Spleen (tissue), 11 donors: ENCODE measurements at regions not wholly inside any gene's neighbourhood (a gene's known extent, or its start where the extent isn't known, plus 50 kb on each side); places are given as distances from the start of the nearest gene placed in this dataset.
"Not testable (repeated sequence)": the region's sequence is repeated elsewhere in the genome, so short reads cannot be mapped to it uniquely, and the experiment has no call there.

Source experiments
- DNase-seq: peaks from one replicate; pipeline ENCODE4 v3.0.0-alpha.2; 2020
- H3K27ac ChIP-seq, 8 donors: fragments of 200-600 bp; sonication (generic) in 7 of 8; 1 replicate in 4 of 8; 2 replicates in 4 of 8; pipeline versions ENCODE4 v1.5.0 to v1.8.0; 2016 to 2021; ENCODE audit warnings: inconsistent platforms in 4 of 8, mild to moderate bottlenecking in 4 of 8, moderate library complexity in 1 of 8
- H3K27me3 ChIP-seq, 7 donors: fragments of 200-600 bp; sonication (generic) in 6 of 7; replicated peaks in 1 of 7; 1 replicate in 4 of 7; 2 replicates in 3 of 7; pipeline versions ENCODE4 v1.5.0 to v1.8.0; 2016 to 2021; ENCODE audit warnings: inconsistent platforms in 3 of 7, mild to moderate bottlenecking in 1 of 7
- H3K36me3 ChIP-seq, 6 donors: fragments of 200-600 bp; sonication (generic) in 5 of 6; 1 replicate in 4 of 6; 2 replicates in 2 of 6; pipeline versions ENCODE4 v1.5.0 to v1.8.0; 2016 to 2021; ENCODE audit warnings: inconsistent platforms in 2 of 6
- H3K4me1 ChIP-seq, 6 donors: fragments of 200-600 bp; sonication (generic) in 5 of 6; 1 replicate in 3 of 6; 2 replicates in 3 of 6; pipeline versions ENCODE4 v1.5.0 to v1.8.0; 2016 to 2021; ENCODE audit warnings: inconsistent platforms in 3 of 6
- H3K4me3 ChIP-seq, 8 donors: fragments of 200-600 bp; sonication (generic) in 7 of 8; 1 replicate in 4 of 8; 2 replicates in 4 of 8; pipeline versions ENCODE4 v1.5.0 to v1.8.0; 2016 to 2021; ENCODE audit warnings: inconsistent platforms in 4 of 8, mild to moderate bottlenecking in 4 of 8, moderate library complexity in 2 of 8
- H3K9me3 ChIP-seq, 8 donors: fragments of 200-600 bp; sonication (generic) in 7 of 8; 1 replicate in 4 of 8; 2 replicates in 4 of 8; pipeline versions ENCODE4 v1.5.0 to v1.8.0; 2016 to 2021; ENCODE audit warnings: inconsistent platforms in 4 of 8
- POLR2A ChIP-seq, 3 donors: fragments of 450-650 bp; IDR thresholded peaks; one replicate each; pipeline ENCODE4 v1.5.1; 2017; ENCODE audit warnings: antibody characterized with exemption in 3 of 3, mild to moderate bottlenecking in 1 of 3
- POLR2AphosphoS5 ChIP-seq, 3 donors: sonication (generic); formaldehyde crosslinking; IDR thresholded peaks; one replicate each; pipeline ENCODE4 v1.5.1; 2017; ENCODE audit warnings: antibody characterized with exemption in 3 of 3
- WGBS, 5 donors: extraction: QIAGEN DNeasy Blood & Tissue Kit in 3 of 5; methylation state at CpG; one replicate each; pipeline versions ENCODE4 v1.1.5 to v1.1.7; 2013 to 2018; 5-methylcytosine and 5-hydroxymethylcytosine counted together
- intact Hi-C: fragments of 100-400 bp; cut with DNase I; formaldehyde crosslinking; loops from one replicate; pipeline ENCODE4 v1.15.0; 2023; ENCODE audit warnings: low total_unique reads
- TF ChIP-seq, protein P1 (sequence below), 11 experiments: fragments of 200-600 bp in 7 of 11; fragments of 450-650 bp in 4 of 11; sonication (generic) in 4 of 11; IDR thresholded peaks in 8 of 11; conservative IDR thresholded peaks in 3 of 11; 1 replicate in 7 of 11; 2 replicates in 4 of 11; pipeline versions ENCODE4 v1.4.0 to v1.8.0; 2016 to 2021; ENCODE audit warnings: antibody characterized with exemption in 11 of 11, inconsistent platforms in 4 of 11, mild to moderate bottlenecking in 1 of 11
- donor health status: healthy with polysubstance abuse.
- donor health status: DM: no; HTN: no; CAD: no; lungs with moderate emphysema.
- donor health status: DM: no; HTN: no; CAD: no.
- donor health status: Bipolar disorder and iron deficiency.
- donor health status: healthy.
- donor health status: DM: no; HTN: no; CAD: no.
- donor health status: DM: yes; HTN: yes; CAD: no.

DNA sequence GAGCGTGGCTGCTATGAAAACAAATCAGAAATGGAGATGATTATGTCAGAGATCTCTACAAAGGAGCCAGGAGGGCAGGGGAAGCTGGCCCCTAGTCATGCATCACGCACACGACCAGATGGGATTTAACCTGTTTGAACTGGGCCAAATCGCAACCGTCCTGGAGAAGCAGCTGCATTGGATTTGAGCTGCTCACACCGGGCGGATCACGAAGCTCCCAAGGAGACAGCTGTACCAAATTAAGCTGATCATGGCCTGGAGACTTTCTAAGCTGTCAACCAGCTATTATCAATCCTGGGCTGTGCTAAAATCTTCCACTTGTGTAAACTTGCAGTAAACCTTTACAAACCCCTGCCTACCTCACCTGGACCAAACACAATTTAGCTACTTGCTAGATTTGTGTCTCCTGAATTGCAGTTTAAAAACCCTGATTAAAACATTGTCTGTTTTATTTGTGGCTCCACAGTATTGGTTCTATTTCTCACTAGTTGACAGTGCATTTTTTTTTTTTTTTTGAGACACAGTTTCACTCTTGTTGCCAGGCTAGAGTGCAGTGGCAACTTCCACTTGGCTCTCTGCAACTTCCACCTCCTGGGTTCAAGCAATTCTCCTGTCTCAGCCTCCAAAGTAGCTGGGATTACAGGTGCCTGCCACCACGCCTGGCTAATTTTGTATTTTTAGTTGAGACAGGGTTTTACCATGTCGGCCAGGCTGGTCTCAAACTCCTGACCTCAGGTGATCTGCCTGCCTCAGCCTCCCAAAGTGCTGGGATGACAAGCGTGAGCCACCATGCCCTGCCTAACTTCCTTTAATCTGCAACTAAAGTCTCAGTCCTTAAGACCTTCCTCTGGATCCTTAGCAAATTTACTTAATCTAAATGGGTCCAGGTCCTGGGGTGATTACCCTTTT is 98.3 kb upstream of the GRIN2A start:
- no peak overlapping the region for H3K4me3 ChIP-seq
- no peak for DNase-seq
- peaks cover 0 to 6% (median 5%) of the 10 kb centered on the region in 6 donors for H3K4me1 ChIP-seq

DNA sequence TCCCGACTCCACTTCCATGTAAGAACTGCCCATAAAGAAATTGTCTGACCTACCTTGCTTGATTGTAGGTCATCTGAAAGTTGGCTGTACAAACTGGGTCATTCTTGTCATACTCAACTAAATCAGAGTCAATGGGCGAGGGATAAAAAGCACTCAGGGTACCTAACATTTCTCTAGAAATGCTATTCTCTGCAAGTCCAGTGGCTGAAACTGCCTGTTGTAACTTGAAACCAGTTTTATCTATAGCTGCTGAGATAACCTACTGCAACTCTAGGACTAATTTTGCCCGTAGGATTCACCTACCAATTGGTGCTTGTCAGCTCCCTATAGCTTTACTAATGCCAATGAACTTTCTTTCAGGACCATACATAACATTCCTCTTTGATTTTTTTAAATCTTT is 100.1 kb upstream of the GRIN2A start:
- no peak overlapping the region for H3K27ac ChIP-seq
- H3K36me3 ChIP-seq, result no peaks in the 10 kb centered on the region
- no peaks in the 10 kb centered on the region for H3K4me1 ChIP-seq
- H3K4me3 ChIP-seq, result no peak overlapping the region
- no peak for DNase-seq
- 71 to 82% (median 78%) methylated on average over 3 of the region's 3 CpGs for WGBS, 5 donors
- intact Hi-C loops, result no loop called here
- TF ChIP-seq POLR2A (IDR thresholded peaks at IDR 0.05) (no peak), POLR2AphosphoS5 (IDR thresholded peaks at IDR 0.05) (no peak)
- TF ChIP-seq, protein P1, sequence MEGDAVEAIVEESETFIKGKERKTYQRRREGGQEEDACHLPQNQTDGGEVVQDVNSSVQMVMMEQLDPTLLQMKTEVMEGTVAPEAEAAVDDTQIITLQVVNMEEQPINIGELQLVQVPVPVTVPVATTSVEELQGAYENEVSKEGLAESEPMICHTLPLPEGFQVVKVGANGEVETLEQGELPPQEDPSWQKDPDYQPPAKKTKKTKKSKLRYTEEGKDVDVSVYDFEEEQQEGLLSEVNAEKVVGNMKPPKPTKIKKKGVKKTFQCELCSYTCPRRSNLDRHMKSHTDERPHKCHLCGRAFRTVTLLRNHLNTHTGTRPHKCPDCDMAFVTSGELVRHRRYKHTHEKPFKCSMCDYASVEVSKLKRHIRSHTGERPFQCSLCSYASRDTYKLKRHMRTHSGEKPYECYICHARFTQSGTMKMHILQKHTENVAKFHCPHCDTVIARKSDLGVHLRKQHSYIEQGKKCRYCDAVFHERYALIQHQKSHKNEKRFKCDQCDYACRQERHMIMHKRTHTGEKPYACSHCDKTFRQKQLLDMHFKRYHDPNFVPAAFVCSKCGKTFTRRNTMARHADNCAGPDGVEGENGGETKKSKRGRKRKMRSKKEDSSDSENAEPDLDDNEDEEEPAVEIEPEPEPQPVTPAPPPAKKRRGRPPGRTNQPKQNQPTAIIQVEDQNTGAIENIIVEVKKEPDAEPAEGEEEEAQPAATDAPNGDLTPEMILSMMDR (IDR thresholded peaks at IDR 0.05 in 8 of 11, conservative IDR thresholded peaks at IDR 0.05 in 3 of 11), result no peak
- peaks cover 0 to 12% (median 6%) of the 10 kb centered on the region in 8 donors for H3K9me3 ChIP-seq
- no peaks in the 10 kb centered on the region for H3K27me3 ChIP-seq

More for the DNA sequence above, 98.3 kb upstream of the GRIN2A start:
- H3K27me3 ChIP-seq, result no peaks in the 10 kb centered on the region
- TF ChIP-seq, protein P1 (IDR thresholded peaks at IDR 0.05 in 8 of 11, conservative IDR thresholded peaks at IDR 0.05 in 3 of 11), result no peak
- no peak for TF ChIP-seq POLR2AphosphoS5 (IDR thresholded peaks at IDR 0.05)
- no peak for TF ChIP-seq POLR2A (IDR thresholded peaks at IDR 0.05)
- WGBS, 5 donors, result 56 to 74% (median 65%) methylated on average over 11 of the region's 11 CpGs
- peaks cover 0 to 14% (median 7%) of the 10 kb centered on the region in 8 donors for H3K9me3 ChIP-seq
- no peaks in the 10 kb centered on the region for H3K36me3 ChIP-seq
- intact Hi-C loops, result no loop called here
- no peak overlapping the region for H3K27ac ChIP-seq

DNA sequence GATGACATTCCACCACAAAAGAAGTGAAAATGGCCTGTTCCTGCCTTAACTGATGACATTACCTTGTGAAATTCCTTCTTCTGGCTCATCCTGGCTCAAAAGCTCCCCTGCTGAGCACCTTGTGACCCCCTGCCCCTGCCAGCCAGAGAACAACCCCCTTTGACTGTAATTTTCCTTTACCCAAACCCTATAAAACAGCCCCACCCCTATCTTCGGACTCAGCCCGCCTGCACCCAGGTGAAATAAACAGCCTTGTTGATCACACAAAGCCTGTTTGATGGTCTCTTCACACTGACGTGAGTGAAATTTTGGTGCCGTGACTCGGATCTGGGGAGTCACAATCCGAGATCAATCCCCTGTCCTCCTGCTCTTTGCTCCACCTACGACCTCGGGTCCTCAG is 101.0 kb upstream of the GRIN2A start:
- DNase-seq, H3K4me3 ChIP-seq, H3K27ac ChIP-seq, H3K4me1 ChIP-seq, H3K27me3 ChIP-seq, H3K36me3 ChIP-seq, H3K9me3 ChIP-seq, intact Hi-C loops: not testable (repeated sequence)
- 75 to 81% (median 77%) methylated on average over 8 of the region's 8 CpGs for WGBS, 5 donors

DNA sequence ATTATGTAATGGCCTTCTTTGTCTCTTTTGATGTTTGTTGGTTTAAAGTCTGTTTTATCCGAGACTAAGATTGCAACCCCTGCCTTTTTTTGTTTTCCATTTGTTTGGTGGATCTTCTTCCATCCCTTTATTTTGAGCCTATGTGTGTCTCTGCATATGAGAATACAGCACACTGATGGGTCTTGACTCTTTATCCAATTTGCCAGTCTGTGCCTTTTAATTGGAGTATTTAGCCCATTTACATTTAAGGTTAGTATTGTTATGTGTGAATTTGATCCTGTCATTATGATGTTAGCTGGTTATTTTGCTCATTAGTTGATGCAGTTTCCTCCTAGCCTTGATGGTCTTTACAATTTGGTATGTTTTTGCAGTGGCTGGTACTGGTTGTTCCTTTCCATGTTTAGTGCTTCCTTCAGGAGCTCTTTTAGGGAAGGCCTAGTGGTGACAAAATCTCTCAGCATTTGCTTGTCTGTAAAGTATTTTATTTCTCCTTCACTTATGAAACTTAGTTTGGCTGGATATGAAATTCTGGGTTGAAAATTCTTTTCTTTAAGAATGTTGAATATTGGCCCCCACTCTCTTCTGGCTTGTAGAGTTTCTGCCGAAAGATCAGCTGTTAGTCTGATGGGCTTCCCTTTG is 95.3 kb upstream of the ATF7IP2 start:
- H3K4me1 ChIP-seq, intact Hi-C loops, H3K27me3 ChIP-seq, H3K36me3 ChIP-seq, DNase-seq, H3K4me3 ChIP-seq, H3K27ac ChIP-seq: not testable (repeated sequence)
- 86 to 100% (median 93%) methylated on average over 1 to 2 of the region's 2 CpGs for WGBS, 5 donors
- peaks cover 0 to 33% (median 19%) of the 10 kb centered on the region in 8 donors for H3K9me3 ChIP-seq

DNA sequence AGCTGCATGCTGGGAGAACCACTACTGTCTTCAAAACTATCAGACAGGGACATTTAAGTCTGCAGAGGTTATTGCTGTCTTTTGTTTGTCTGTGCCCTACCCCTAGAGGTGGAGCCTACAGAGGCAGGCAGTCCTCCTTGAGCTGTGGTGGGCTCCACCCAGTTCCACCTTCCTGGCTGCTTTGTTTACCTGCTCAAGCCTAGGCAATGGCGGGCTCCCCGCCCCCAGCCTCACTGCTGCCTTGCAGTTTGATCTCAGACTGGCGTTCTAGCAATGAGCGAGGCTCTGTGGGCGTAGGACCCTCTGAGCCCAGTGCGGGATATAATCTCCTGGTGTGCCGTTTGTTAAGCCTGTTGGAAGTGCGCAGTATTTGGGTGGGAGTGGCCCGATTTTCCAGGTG is 93.7 kb upstream of the ATF7IP2 start:
- WGBS, 5 donors, result 85 to 87% (median 86%) methylated on average over 5 to 9 of the region's 9 CpGs
- H3K27me3 ChIP-seq, H3K27ac ChIP-seq, H3K4me3 ChIP-seq, intact Hi-C loops, H3K36me3 ChIP-seq, DNase-seq: not testable (repeated sequence)
- Histone ChIP-seq H3K4me1 (peaks cover 0 to 12% (median 2%) of the 10 kb centered on the region in 6 donors), H3K9me3 (peaks cover 0 to 33% (median 19%) of the 10 kb centered on the region in 8 donors)

DNA sequence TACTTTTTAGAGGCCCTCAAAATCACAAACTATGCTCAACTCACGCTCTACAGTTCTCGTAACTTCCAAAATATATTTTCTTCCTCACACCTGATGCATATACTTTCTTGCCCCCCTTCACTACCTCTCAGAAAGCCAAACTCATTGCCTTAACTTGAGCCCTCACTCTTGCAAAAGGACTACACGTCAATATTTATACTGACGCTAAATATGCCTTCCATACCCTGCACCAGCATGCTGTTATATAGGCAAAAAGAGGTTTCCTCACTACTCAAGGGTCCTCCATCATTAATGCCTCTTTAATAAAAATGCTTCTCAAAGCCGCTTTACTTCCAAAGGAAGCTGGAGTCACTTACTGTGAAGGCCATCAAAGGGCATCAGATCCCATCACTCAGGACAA is 92.9 kb upstream of the ATF7IP2 start:
- Histone ChIP-seq H3K9me3 (peaks cover 0 to 33% (median 19%) of the 10 kb centered on the region in 8 donors), H3K4me1 (peaks cover 0 to 16% (median 2%) of the 10 kb centered on the region in 6 donors)
- H3K27me3 ChIP-seq, H3K36me3 ChIP-seq, DNase-seq, intact Hi-C loops, H3K27ac ChIP-seq, H3K4me3 ChIP-seq: not testable (repeated sequence)
- 74 to 85% (median 84%) methylated on average over 5 of the region's 5 CpGs for WGBS, 5 donors

DNA sequence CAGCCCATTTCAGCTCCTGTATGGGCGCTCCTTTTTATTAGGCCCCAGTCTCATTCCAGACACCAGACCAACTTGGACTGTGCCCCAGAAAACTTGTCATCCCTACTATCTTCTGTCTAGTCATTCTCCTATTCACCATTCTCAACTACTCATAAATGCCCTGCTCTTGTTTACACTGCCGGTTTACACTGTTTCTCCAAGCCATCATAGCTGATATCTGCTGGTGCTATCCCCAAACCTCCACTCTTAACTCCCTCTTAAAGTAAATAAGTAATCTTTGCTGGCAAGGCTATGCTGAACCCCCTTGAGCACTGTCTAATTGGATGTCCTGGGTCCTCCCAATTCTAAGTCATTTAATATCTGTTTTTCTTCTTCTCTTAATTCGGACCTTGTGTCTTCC is 91.7 kb upstream of the ATF7IP2 start:
- DNase-seq, H3K27ac ChIP-seq, H3K36me3 ChIP-seq, H3K27me3 ChIP-seq, H3K4me3 ChIP-seq, intact Hi-C loops: not testable (repeated sequence)
- peaks cover 0 to 33% (median 19%) of the 10 kb centered on the region in 8 donors for H3K9me3 ChIP-seq
- H3K4me1 ChIP-seq, result peaks cover 0 to 28% (median 12%) of the 10 kb centered on the region in 6 donors
- WGBS, 5 donors, result 66 to 93% (median 77%) methylated on average over 3 of the region's 3 CpGs
